Type B pancreatic cell (in vitro differentiated cells): ENCODE measurements at regions not wholly inside any gene's neighbourhood (a gene's known extent, or its start where the extent isn't known, plus 50 kb on each side); places are given as distances from the start of the nearest gene placed in this dataset.

ENCODE experiments used
- DNase-seq: peaks from one replicate; pipeline ENCODE4 v3.0.0; 2021; ENCODE audit warnings: mixed read lengths; ENCODE audit not compliant: unreplicated experiment; ENCODE audit errors: extremely low spot score
- H3K27ac Mint-ChIP-seq: 2 replicates; pipeline ENCODE4 v1.8.0; 2021; ENCODE audit warnings: mild to moderate bottlenecking, mixed read lengths
- H3K27me3 Mint-ChIP-seq: 2 replicates; pipeline ENCODE4 v1.8.0; 2021; ENCODE audit warnings: mixed read lengths
- H3K36me3 Mint-ChIP-seq: 2 replicates; pipeline ENCODE4 v1.8.0; 2021; ENCODE audit warnings: mixed read lengths
- H3K4me1 Mint-ChIP-seq: one replicate; pipeline ENCODE4 v1.8.0; 2021; ENCODE audit warnings: mixed read lengths; ENCODE audit not compliant: unreplicated experiment
- H3K4me3 Mint-ChIP-seq: 2 replicates; pipeline ENCODE4 v1.8.0; 2021; ENCODE audit warnings: mild to moderate bottlenecking, mixed read lengths
- H3K9me3 Mint-ChIP-seq: 2 replicates; pipeline ENCODE4 v1.8.0; 2021; ENCODE audit warnings: mixed read lengths
- CTCF ChIP-seq: fragments of 200-600 bp; sonication (generic); conservative IDR thresholded peaks from 2 replicates; pipeline ENCODE4 v1.5.0; 2021; ENCODE audit warnings: antibody characterized with exemption, mild to moderate bottlenecking

- Mint-ChIP-seq H3K36me3 (no peaks in the 10 kb centered on the region), H3K4me3 (no peak overlapping the region), H3K4me1 (peaks cover 8% of the 10 kb centered on the region), H3K9me3 (peaks cover 5% of the 10 kb centered on the region), H3K27ac (peak overlapping the region; percentile 92), H3K27me3 (no peaks in the 10 kb centered on the region)
- peak; percentile 62 for TF ChIP-seq CTCF
- DNase-seq = no peak
Observed at GRCh38 chr2:215870986-215871385, 142.4 kb downstream of the MREG start.

GRCh38 chr2:215870088-215870490 lies 143.3 kb downstream of the MREG start:
- H3K27me3 Mint-ChIP-seq = no peaks in the 10 kb centered on the region
- peak overlapping the region; percentile 92 for H3K27ac Mint-ChIP-seq
- H3K4me1 Mint-ChIP-seq = peaks cover 8% of the 10 kb centered on the region
- DNase-seq = no peak
- no peak overlapping the region for H3K4me3 Mint-ChIP-seq
- TF ChIP-seq CTCF = no peak
- H3K9me3 Mint-ChIP-seq = peaks cover 5% of the 10 kb centered on the region
- no peaks in the 10 kb centered on the region for H3K36me3 Mint-ChIP-seq

GRCh38 chr2:215868846-215869543 lies 144.4 kb downstream of the MREG start:
- Mint-ChIP-seq H3K9me3 (peaks cover 5% of the 10 kb centered on the region), H3K27ac (peak overlapping the region; percentile 12), H3K4me3 (no peak overlapping the region), H3K27me3 (no peaks in the 10 kb centered on the region), H3K4me1 (peaks cover 8% of the 10 kb centered on the region), H3K36me3 (no peaks in the 10 kb centered on the region)
- TF ChIP-seq CTCF = no peak
- DNase-seq = no peak

GRCh38 chr2:215866606-215867005 lies 146.7 kb downstream of the MREG start:
- no peak for DNase-seq
- Mint-ChIP-seq H3K9me3 (peaks cover 5% of the 10 kb centered on the region), H3K4me1 (peaks cover 8% of the 10 kb centered on the region), H3K27me3 (no peaks in the 10 kb centered on the region), H3K4me3 (no peak overlapping the region), H3K36me3 (no peaks in the 10 kb centered on the region), H3K27ac (no peak overlapping the region)
- TF ChIP-seq CTCF = no peak

- H3K27me3 Mint-ChIP-seq = no peaks in the 10 kb centered on the region
- H3K36me3 Mint-ChIP-seq = no peaks in the 10 kb centered on the region
- H3K4me3 Mint-ChIP-seq = no peak overlapping the region
- TF ChIP-seq CTCF = no peak
- no peak for DNase-seq
- H3K9me3 Mint-ChIP-seq = no peaks in the 10 kb centered on the region
- H3K4me1 Mint-ChIP-seq = peaks cover 16% of the 10 kb centered on the region
- no peak overlapping the region for H3K27ac Mint-ChIP-seq
Observed at GRCh38 chr2:215863687-215864086, 149.7 kb downstream of the MREG start.
